IMR-90 (cell line): ENCODE measurements at regions not wholly inside any gene's neighbourhood (a gene's known extent, or its start where the extent isn't known, plus 50 kb on each side); places are given as distances from the start of the nearest gene placed in this dataset.

Experiments
- ATAC-seq: fragments of 200-7000 bp; cut with Tn5 transposase; 2 replicates; pipeline ENCODE4 v1.9.1; 2020; ENCODE audit warnings: low read depth, mild to moderate bottlenecking, moderate library complexity
- BruUV-seq: library from RNA; stranded (reverse); fragments of 400-500 nt; replicated peaks from 2 replicates; lab custom pipeline; 2021; lab: Mats Ljungman, UMichigan
- CTCF ChIA-PET: fragments of 300-600 bp; formaldehyde crosslinking; extraction: SDS; loops from one replicate; lab custom pipeline; 2021; ENCODE audit warnings: antibody characterized with exemption; lab: Yijun Ruan, JAX
- POLR2A ChIA-PET: fragments of 300-600 bp; sonication (Branson Sonifier 250); formaldehyde crosslinking; loops from one replicate; lab custom pipeline; 2022; ENCODE audit warnings: antibody characterized with exemption; ENCODE audit not compliant: unreplicated experiment; lab: Charles Lee
- DNase-seq: peaks from one replicate; pipeline ENCODE4 v3.0.0; 2013
- H2AFZ ChIP-seq: replicated peaks from 2 replicates; pipeline ENCODE3; 2013; ENCODE audit warnings: low read length, mild to moderate bottlenecking; ENCODE audit not compliant: poor library complexity
- H2AK5ac ChIP-seq: 2 replicates; pipeline ENCODE4 v1.6.1; 2013; ENCODE audit warnings: low read depth, low read length, inconsistent platforms
- H2AK9ac ChIP-seq: replicated peaks from 2 replicates; pipeline ENCODE3; 2013; ENCODE audit warnings: mild to moderate bottlenecking, low read depth, low read length, moderate library complexity; ENCODE audit not compliant: poor library complexity
- H2BK120ac ChIP-seq: 2 replicates; pipeline ENCODE4 v1.6.1; 2013; ENCODE audit warnings: low read depth, low read length, inconsistent platforms
- H2BK15ac ChIP-seq: 3 replicates; pipeline ENCODE4 v1.6.1; 2013; ENCODE audit warnings: low read depth, low read length, inconsistent platforms
- H2BK20ac ChIP-seq: 2 replicates; pipeline ENCODE4 v1.6.1; 2013; ENCODE audit warnings: low read depth, mild to moderate bottlenecking, inconsistent platforms, low read length, moderate library complexity
- H2BK5ac ChIP-seq: 2 replicates; pipeline ENCODE4 v1.6.1; 2013; ENCODE audit warnings: mild to moderate bottlenecking, low read depth, low read length, inconsistent platforms; ENCODE audit not compliant: poor library complexity, severe bottlenecking
- H3K14ac ChIP-seq: replicated peaks from 2 replicates; pipeline ENCODE4 v1.6.1; 2013; ENCODE audit warnings: low read depth, low read length, inconsistent platforms
- H3K18ac ChIP-seq: 2 replicates; pipeline ENCODE4 v1.6.1; 2013; ENCODE audit warnings: low read depth, low read length, control low read depth
- H3K23ac ChIP-seq: 2 replicates; pipeline ENCODE4 v1.6.1; 2013; ENCODE audit warnings: low read depth, low read length, inconsistent platforms
- H3K27ac ChIP-seq: 2 replicates; pipeline ENCODE4 v1.5.1; 2013; ENCODE audit warnings: mild to moderate bottlenecking, control low read depth, low read length; ENCODE audit not compliant: insufficient read depth
- H3K27me3 ChIP-seq: 2 replicates; pipeline ENCODE4 v1.6.1; 2013; ENCODE audit warnings: low read length; ENCODE audit not compliant: control insufficient read depth, insufficient read depth
- H3K36me3 ChIP-seq: 2 replicates; pipeline ENCODE4 v1.6.1; 2013; ENCODE audit warnings: low read length, mixed read lengths; ENCODE audit not compliant: control insufficient read depth, insufficient read depth
- H3K4ac ChIP-seq: 2 replicates; pipeline ENCODE4 v1.6.1; 2013; ENCODE audit warnings: low read depth, low read length, inconsistent platforms
- H3K4me1 ChIP-seq: 2 replicates; pipeline ENCODE4 v1.6.1; 2013; ENCODE audit warnings: low read length, mixed read lengths; ENCODE audit not compliant: control insufficient read depth, insufficient read depth
- H3K4me2 ChIP-seq: 2 replicates; pipeline ENCODE4 v1.6.1; 2013; ENCODE audit warnings: low read depth, mild to moderate bottlenecking, control low read depth, low read length, moderate library complexity
- H3K4me3 ChIP-seq: 2 replicates; pipeline ENCODE4 v1.5.1; 2013; ENCODE audit warnings: low read depth, mild to moderate bottlenecking, control low read depth, low read length, moderate library complexity; ENCODE audit not compliant: insufficient read depth
- H3K56ac ChIP-seq: 2 replicates; pipeline ENCODE4 v1.6.1; 2013; ENCODE audit warnings: low read length, inconsistent platforms; ENCODE audit not compliant: insufficient read depth; ENCODE audit errors: extremely low read depth
- H3K79me1 ChIP-seq, 2 experiments: 2 replicates each; pipeline ENCODE4 v1.6.1; 2013; ENCODE audit warnings: low read length in 2 of 2, inconsistent platforms in 1 of 2, low read depth in 1 of 2
- H3K9ac ChIP-seq: 2 replicates; pipeline ENCODE4 v1.6.1; 2013; ENCODE audit warnings: low read depth, low read length, control low read depth
- H3K9me1 ChIP-seq: 2 replicates; pipeline ENCODE4 v1.6.1; 2013; ENCODE audit warnings: low read length, inconsistent platforms; ENCODE audit not compliant: insufficient read depth
- H3K9me3 ChIP-seq: 2 replicates; pipeline ENCODE4 v1.6.1; 2013; ENCODE audit warnings: low read length; ENCODE audit not compliant: control insufficient read depth, insufficient read depth
- H4K20me1 ChIP-seq: 2 replicates; pipeline ENCODE4 v1.6.1; 2013; ENCODE audit warnings: low read length, inconsistent platforms; ENCODE audit not compliant: insufficient read depth
- H4K5ac ChIP-seq: 2 replicates; pipeline ENCODE4 v1.6.1; 2013; ENCODE audit warnings: mild to moderate bottlenecking, low read depth, low read length, control low read depth
- H4K8ac ChIP-seq, 2 experiments: 2 replicates each; pipeline ENCODE4 v1.6.1; 2013; ENCODE audit warnings: low read depth in 2 of 2, low read length in 2 of 2, control low read depth in 1 of 2, inconsistent platforms in 1 of 2
- H4K91ac ChIP-seq: 2 replicates; pipeline ENCODE4 v1.6.1; 2013; ENCODE audit warnings: low read depth, low read length, inconsistent platforms; ENCODE audit not compliant: insufficient read depth
- CEBPB ChIP-seq: IDR thresholded peaks from 2 replicates; pipeline ENCODE4 v1.6.1; 2012; ENCODE audit warnings: low read depth, low read length, improper control_type of control experiment
- CHD1 ChIP-seq: IDR thresholded peaks from 2 replicates; pipeline ENCODE4 v1.6.1; 2012; ENCODE audit warnings: low read depth, low read length, improper control_type of control experiment
- CTCF ChIP-seq: conservative IDR thresholded peaks from 2 replicates; pipeline ENCODE4 v1.5.1; 2012; ENCODE audit warnings: mild to moderate bottlenecking, low read depth, low read length, improper control_type of control experiment
- MAFK ChIP-seq: IDR thresholded peaks from 2 replicates; pipeline ENCODE4 v1.6.1; 2012; ENCODE audit warnings: low read depth, low read length, improper control_type of control experiment
- MAZ ChIP-seq: IDR thresholded peaks from 2 replicates; pipeline ENCODE4 v1.6.1; 2012; ENCODE audit warnings: low read depth, mild to moderate bottlenecking, low read length, improper control_type of control experiment, moderate library complexity, borderline replicate concordance
- NFE2L2 ChIP-seq: fragments of 150-350 bp; IDR thresholded peaks from 2 replicates; pipeline ENCODE4 v1.6.1; 2016; ENCODE audit warnings: low read depth, mild to moderate bottlenecking, low read length
- RCOR1 ChIP-seq: IDR thresholded peaks from 2 replicates; pipeline ENCODE4 v1.6.1; 2012; ENCODE audit warnings: mild to moderate bottlenecking, low read length, improper control_type of control experiment; ENCODE audit not compliant: insufficient replicate concordance
- RFX5 ChIP-seq: IDR thresholded peaks from 2 replicates; pipeline ENCODE4 v1.8.0; 2012; ENCODE audit warnings: low read depth, mild to moderate bottlenecking, low read length, moderate library complexity
- USF2 ChIP-seq: fragments of 150-350 bp; IDR thresholded peaks from 2 replicates; pipeline ENCODE4 v1.6.1; 2017; ENCODE audit warnings: mild to moderate bottlenecking, antibody characterized with exemption, low read length, low read depth
- WGBS, 2 experiments: methylation state at CpG; one replicate each; pipeline versions ENCODE4 v1.1.5 to v1.1.7; 2013; ENCODE audit warnings: missing lambda C conversion rate in 2 of 2; ENCODE audit not compliant: insufficient read length in 1 of 2; ENCODE audit errors: extremely low coverage in 2 of 2; 5-methylcytosine and 5-hydroxymethylcytosine counted together
- dilution Hi-C: fragments of 300-500 bp; cut with HindIII; formaldehyde crosslinking; loops from one replicate; pipeline ENCODE4 v1.14.3; 2018; ENCODE audit warnings: low sequenced_read_pairs; ENCODE audit not compliant: unreplicated experiment
- in situ Hi-C: fragments of 300-500 bp; cut with MboI; formaldehyde crosslinking; loops from 3 replicates; pipeline ENCODE4 v1.14.3; 2019; ENCODE audit warnings: low sequenced_read_pairs, inconsistent platforms, mixed read lengths
- intact Hi-C: fragments of 100-400 bp; cut with micrococcal nuclease; formaldehyde crosslinking; loops from 2 replicates; pipeline ENCODE4 v1.10.0; 2022

- no CpG with 5 or more reads among the region's 1 CpG for WGBS, 2 experiments
- Histone ChIP-seq H2AFZ (no peak overlapping the region), H3K4me3 (no peak overlapping the region), H3K4me1 (no peaks in the 10 kb centered on the region), H3K4me2 (no peak overlapping the region), H2AK9ac (no peak overlapping the region), H4K91ac (no peak overlapping the region), H3K23ac (no peak overlapping the region), H2AK5ac (no peak overlapping the region), H3K9me3 (no peaks in the 10 kb centered on the region), H2BK120ac (no peak overlapping the region), H3K36me3 (no peaks in the 10 kb centered on the region), H3K4ac (no peak overlapping the region), H3K18ac (no peak overlapping the region), H2BK15ac (no peak overlapping the region), H4K5ac (no peak overlapping the region), H2BK20ac (no peak overlapping the region), H3K27ac (no peak overlapping the region), H3K79me1 (no peaks in the 10 kb centered on the region), H3K9ac (no peak overlapping the region), H3K9me1 (no peaks in the 10 kb centered on the region), H2BK5ac (no peak overlapping the region), H4K20me1 (no peaks in the 10 kb centered on the region), H3K56ac (no peak overlapping the region), H4K8ac (no peak overlapping the region), H3K14ac (no peak overlapping the region), H3K27me3 (no peaks in the 10 kb centered on the region)
- dilution Hi-C loops (no loop called here), intact Hi-C loops (no loop called here), in situ Hi-C loops (no loop called here)
- TF ChIP-seq CHD1 (no peak), MAFK (no peak), NFE2L2 (no peak), CTCF (no peak), RFX5 (no peak), MAZ (no peak), USF2 (no peak), CEBPB (no peak), RCOR1 (no peak)
- ChIA-PET CTCF (no interaction called here), POLR2A (no interaction called here)
- ATAC-seq (no peak), DNase-seq (no peak)
- no TSS peak for BruUV-seq
Observed at GRCh38 chr20:40472905-40473304, 216.1 kb downstream of the MAFB start.
